Temporal lobe (tissue), 1 donor: ENCODE measurements at regions not wholly inside any gene's neighbourhood (a gene's known extent, or its start where the extent isn't known, plus 50 kb on each side); places are given as distances from the start of the nearest gene placed in this dataset. TPM values are rescaled to one million over a fixed set of nuclear protein-coding genes. Genes with fewer than 3 reads are reported as not detected.

Experiments used
- small RNA-seq: library from RNA; depleted of rRNA; stranded (forward); fragments of <200 nt; gene quantifications from one replicate; pipeline ENCODE3, GENCODE V24; 2014; ENCODE audit warnings: low replicate concordance

Small RNAs in the stretch of these regions (small RNA-seq; reads per million reads assigned to genes)
- not detected for gene AL158032.2
